ENCODE measurements at regions not wholly inside any gene's neighbourhood (a gene's known extent, or its start where the extent isn't known, plus 50 kb on each side); places are given as distances from the start of the nearest gene placed in this dataset.

GRCh38 chr2:138101718-138102117, 137.4 kb downstream of the HNMT start:
- peaks cover 3% of the 10 kb centered on the region for H3K9me3 Mint-ChIP-seq (ENCODE audit: low read depth)
- no peak for DNase-seq (ENCODE audit: low spot score, unreplicated experiment)
- no peak for TF ChIP-seq CTCF (IDR thresholded peaks at IDR 0.05; ENCODE audit: unreplicated experiment)
- no peak overlapping the region for H3K4me3 Mint-ChIP-seq (ENCODE audit: low read depth)
- H3K4me1 Mint-ChIP-seq (ENCODE audit: low read depth): peaks cover 10% of the 10 kb centered on the region
- H3K27ac Mint-ChIP-seq: no peak overlapping the region
- H3K36me3 Mint-ChIP-seq (ENCODE audit: insufficient read depth): peaks cover 2% of the 10 kb centered on the region
- no peaks in the 10 kb centered on the region for H3K27me3 Mint-ChIP-seq

GRCh38 chr2:138102664-138103063, 138.4 kb downstream of the HNMT start:
- Mint-ChIP-seq H3K9me3 (ENCODE audit: low read depth) (peaks cover 3% of the 10 kb centered on the region), H3K27ac (no peak overlapping the region), H3K4me1 (ENCODE audit: low read depth) (peaks cover 19% of the 10 kb centered on the region), H3K4me3 (ENCODE audit: low read depth) (no peak overlapping the region), H3K36me3 (ENCODE audit: insufficient read depth) (peaks cover 2% of the 10 kb centered on the region), H3K27me3 (no peaks in the 10 kb centered on the region)
- no peak for DNase-seq (ENCODE audit: low spot score, unreplicated experiment)
- TF ChIP-seq CTCF (IDR thresholded peaks at IDR 0.05; ENCODE audit: unreplicated experiment): no peak

- H3K27me3 Mint-ChIP-seq: no peaks in the 10 kb centered on the region
- H3K4me3 Mint-ChIP-seq (ENCODE audit: low read depth): no peak overlapping the region
- no peak for TF ChIP-seq CTCF (IDR thresholded peaks at IDR 0.05; ENCODE audit: unreplicated experiment)
- no peak overlapping the region for H3K27ac Mint-ChIP-seq
- no peak for DNase-seq (ENCODE audit: low spot score, unreplicated experiment)
- H3K9me3 Mint-ChIP-seq (ENCODE audit: low read depth): peaks cover 3% of the 10 kb centered on the region
- H3K36me3 Mint-ChIP-seq (ENCODE audit: insufficient read depth): peaks cover 2% of the 10 kb centered on the region
- peaks cover 19% of the 10 kb centered on the region for H3K4me1 Mint-ChIP-seq (ENCODE audit: low read depth)
These were observed 138.9 kb downstream of the HNMT start for GRCh38 chr2:138103156-138103555.

- Mint-ChIP-seq H3K9me3 (ENCODE audit: low read depth) (peaks cover 5% of the 10 kb centered on the region), H3K36me3 (ENCODE audit: insufficient read depth) (peaks cover 2% of the 10 kb centered on the region), H3K4me3 (ENCODE audit: low read depth) (no peak overlapping the region), H3K27me3 (no peaks in the 10 kb centered on the region), H3K4me1 (ENCODE audit: low read depth) (peaks cover 23% of the 10 kb centered on the region), H3K27ac (no peak overlapping the region)
- TF ChIP-seq CTCF (IDR thresholded peaks at IDR 0.05; ENCODE audit: unreplicated experiment): no peak
- no peak for DNase-seq (ENCODE audit: low spot score, unreplicated experiment)
These were observed 139.8 kb downstream of the HNMT start for GRCh38 chr2:138104071-138104470.

- H3K27ac Mint-ChIP-seq: no peak overlapping the region
- H3K9me3 Mint-ChIP-seq (ENCODE audit: low read depth): peaks cover 5% of the 10 kb centered on the region
- DNase-seq (ENCODE audit: low spot score, unreplicated experiment): no peak
- peaks cover 2% of the 10 kb centered on the region for H3K36me3 Mint-ChIP-seq (ENCODE audit: insufficient read depth)
- H3K4me3 Mint-ChIP-seq (ENCODE audit: low read depth): no peak overlapping the region
- no peak for TF ChIP-seq CTCF (IDR thresholded peaks at IDR 0.05; ENCODE audit: unreplicated experiment)
- no peaks in the 10 kb centered on the region for H3K27me3 Mint-ChIP-seq
- H3K4me1 Mint-ChIP-seq (ENCODE audit: low read depth): peaks cover 23% of the 10 kb centered on the region
These were observed 141.1 kb downstream of the HNMT start for GRCh38 chr2:138105358-138105757.
